Right lobe of liver (tissue), 6 donors: ENCODE measurements at regions not wholly inside any gene's neighbourhood (a gene's known extent, or its start where the extent isn't known, plus 50 kb on each side); places are given as distances from the start of the nearest gene placed in this dataset.
"Not testable (repeated sequence)": the region's sequence is repeated elsewhere in the genome, so short reads cannot be mapped to it uniquely, and the experiment has no call there.

Experiments
- ATAC-seq, 4 donors: fragments of 200-7000 bp; cut with Tn5 transposase; one replicate each; pipeline ENCODE4 v1.9.1; 2020; ENCODE audit warnings: mild to moderate bottlenecking in 4 of 4, moderate library complexity in 4 of 4
- DNase-seq, 3 donors: peaks; one replicate each; pipeline ENCODE4 v3.0.0-alpha.2; 2020
- H3K27ac ChIP-seq, 3 donors: fragments of 200-600 bp; one replicate each; pipeline ENCODE4 v1.8.0; 2022
- H3K27me3 ChIP-seq, 2 donors: fragments of 200-600 bp; one replicate each; pipeline ENCODE4 v1.8.0; 2022
- H3K36me3 ChIP-seq, 4 donors: fragments of 200-600 bp; sonication (generic) in 1 of 4; one replicate each; pipeline versions ENCODE4 v1.5.1 to v1.8.0; 2017 to 2022; ENCODE audit warnings: control low read depth in 1 of 4
- H3K4me1 ChIP-seq, 4 donors: fragments of 200-600 bp; sonication (generic) in 1 of 4; one replicate each; pipeline versions ENCODE4 v1.5.1 to v1.8.0; 2017 to 2022; ENCODE audit warnings: control low read depth in 1 of 4
- H3K4me3 ChIP-seq, 3 donors: fragments of 200-600 bp; one replicate each; pipeline ENCODE4 v1.8.0; 2022
- H3K9me3 ChIP-seq, 4 donors: fragments of 200-600 bp; sonication (generic) in 1 of 4; one replicate each; pipeline versions ENCODE4 v1.5.1 to v1.8.0; 2017 to 2022; ENCODE audit warnings: control low read depth in 1 of 4
- POLR2A ChIP-seq: fragments of 450-650 bp; IDR thresholded peaks from one replicate; pipeline ENCODE4 v1.6.1; 2017; ENCODE audit warnings: antibody characterized with exemption, mild to moderate bottlenecking
- WGBS: methylation state at CpG from one replicate; pipeline ENCODE4 v1.1.6; 2018; ENCODE audit warnings: low coverage, low lambda C conversion rate; ENCODE audit not compliant: insufficient coverage; ENCODE audit errors: missing lambda C conversion rate; 5-methylcytosine and 5-hydroxymethylcytosine counted together
- intact Hi-C, 2 donors: fragments of 100-400 bp; cut with DNase I; formaldehyde crosslinking; loops; one replicate each; pipeline versions ENCODE4 v1.11.2 to v1.14.1; 2022
- TF ChIP-seq, protein P1 (sequence below), 4 donors: fragments of 200-600 bp in 3 of 4; fragments of 450-650 bp in 1 of 4; IDR thresholded peaks; one replicate each; pipeline versions ENCODE4 v1.5.1 to v1.8.0; 2016 to 2022; ENCODE audit warnings: antibody characterized with exemption in 4 of 4, mild to moderate bottlenecking in 2 of 4
- donor health status: DM: no; HTN: yes; CAD: no.
- donor health status: DM: no; HTN: no; CAD: no.
- donor health status: DM: no; HTN: no; CAD: no.
- donor health status: DM: no; HTN: yes; CAD: no.
- donor health status: DM: no; HTN: yes; CAD: no.

DNA sequence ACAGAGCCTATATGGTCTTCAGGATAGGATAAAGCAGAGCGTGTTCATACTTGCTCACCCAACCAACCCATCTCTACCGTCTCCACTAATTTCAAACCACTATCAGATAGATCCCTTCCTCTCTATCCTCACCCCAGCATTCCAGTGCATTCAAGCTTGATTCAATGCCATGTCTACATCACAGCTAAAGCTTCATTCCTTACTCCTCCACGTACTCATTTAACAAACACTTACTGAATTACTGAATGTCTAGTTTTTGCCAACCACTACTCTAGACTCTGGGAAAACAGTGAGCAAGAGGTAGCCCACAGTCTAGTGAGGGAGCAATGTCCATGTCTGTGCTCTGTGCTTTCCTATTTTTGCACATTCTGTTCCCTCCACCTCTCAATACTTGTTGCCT lies 163.5 kb upstream of the MSX2 start:
- H3K36me3 ChIP-seq: no peaks in the 10 kb centered on the region
- TF ChIP-seq POLR2A: no peak
- TF ChIP-seq, protein P1, sequence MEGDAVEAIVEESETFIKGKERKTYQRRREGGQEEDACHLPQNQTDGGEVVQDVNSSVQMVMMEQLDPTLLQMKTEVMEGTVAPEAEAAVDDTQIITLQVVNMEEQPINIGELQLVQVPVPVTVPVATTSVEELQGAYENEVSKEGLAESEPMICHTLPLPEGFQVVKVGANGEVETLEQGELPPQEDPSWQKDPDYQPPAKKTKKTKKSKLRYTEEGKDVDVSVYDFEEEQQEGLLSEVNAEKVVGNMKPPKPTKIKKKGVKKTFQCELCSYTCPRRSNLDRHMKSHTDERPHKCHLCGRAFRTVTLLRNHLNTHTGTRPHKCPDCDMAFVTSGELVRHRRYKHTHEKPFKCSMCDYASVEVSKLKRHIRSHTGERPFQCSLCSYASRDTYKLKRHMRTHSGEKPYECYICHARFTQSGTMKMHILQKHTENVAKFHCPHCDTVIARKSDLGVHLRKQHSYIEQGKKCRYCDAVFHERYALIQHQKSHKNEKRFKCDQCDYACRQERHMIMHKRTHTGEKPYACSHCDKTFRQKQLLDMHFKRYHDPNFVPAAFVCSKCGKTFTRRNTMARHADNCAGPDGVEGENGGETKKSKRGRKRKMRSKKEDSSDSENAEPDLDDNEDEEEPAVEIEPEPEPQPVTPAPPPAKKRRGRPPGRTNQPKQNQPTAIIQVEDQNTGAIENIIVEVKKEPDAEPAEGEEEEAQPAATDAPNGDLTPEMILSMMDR (IDR thresholded peaks at IDR 0.05): no peak
- no peaks in the 10 kb centered on the region for H3K4me1 ChIP-seq
- no peaks in the 10 kb centered on the region for H3K27me3 ChIP-seq
- no peaks in the 10 kb centered on the region for H3K9me3 ChIP-seq
- WGBS: 48% methylated on average over 3 of the region's 3 CpGs
- ATAC-seq: no peak
- intact Hi-C loops: no loop called here
- DNase-seq: no peak
- no peak overlapping the region for H3K4me3 ChIP-seq
- H3K27ac ChIP-seq: no peak overlapping the region

DNA sequence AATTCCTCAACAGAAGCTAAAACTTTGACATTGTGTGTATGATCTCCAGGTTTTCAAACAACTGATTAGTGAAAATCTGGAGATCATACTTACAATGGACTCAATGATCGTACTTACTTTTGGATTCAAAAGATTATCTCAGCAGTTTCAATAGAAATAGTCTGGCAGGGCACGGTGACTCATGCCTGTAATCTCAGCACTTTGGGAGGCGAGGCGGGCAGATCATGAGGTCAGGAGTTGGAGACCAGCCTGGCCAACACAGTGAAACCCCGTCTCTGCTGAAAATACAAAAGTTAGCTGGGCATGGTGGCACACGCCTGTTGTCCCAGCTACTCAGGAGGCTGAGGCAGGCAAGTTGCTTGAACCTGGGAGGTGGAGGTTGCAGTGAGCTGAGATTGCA lies 161.3 kb upstream of the MSX2 start:
- intact Hi-C loops, DNase-seq, H3K4me1 ChIP-seq, ATAC-seq, H3K27me3 ChIP-seq, H3K27ac ChIP-seq, H3K36me3 ChIP-seq, H3K4me3 ChIP-seq, H3K9me3 ChIP-seq: not testable (repeated sequence)
- 51% methylated on average over 6 of the region's 6 CpGs for WGBS

DNA sequence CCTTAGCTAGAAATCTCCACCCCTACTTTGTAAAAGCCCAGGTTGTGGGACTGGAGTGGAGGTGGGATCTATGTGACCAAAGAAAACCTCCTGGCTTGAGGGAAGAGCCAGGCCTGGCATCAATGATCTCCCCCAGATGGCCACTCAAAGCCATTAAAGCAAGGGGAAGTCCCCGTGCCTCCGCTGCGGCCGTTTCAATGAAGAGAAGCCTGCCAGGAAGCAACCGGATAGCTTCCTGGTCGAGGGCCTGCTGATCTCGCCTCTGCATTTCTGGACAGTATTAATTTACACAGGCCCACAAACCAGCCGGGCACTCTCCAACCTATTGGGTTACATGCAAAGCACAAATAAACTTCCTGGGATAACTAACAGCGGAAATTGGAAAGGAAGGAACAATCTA lies 160.5 kb upstream of the MSX2 start:
- no peaks in the 10 kb centered on the region for H3K36me3 ChIP-seq
- WGBS: 36% methylated on average over 8 of the region's 9 CpGs
- H3K27ac ChIP-seq: no peak overlapping the region
- TF ChIP-seq, protein P1 (IDR thresholded peaks at IDR 0.05): no peak
- TF ChIP-seq POLR2A: no peak
- no peak for DNase-seq
- no peaks in the 10 kb centered on the region for H3K9me3 ChIP-seq
- no peak overlapping the region for H3K4me3 ChIP-seq
- ATAC-seq: no peak
- H3K27me3 ChIP-seq: no peaks in the 10 kb centered on the region
- H3K4me1 ChIP-seq: no peaks in the 10 kb centered on the region
- intact Hi-C loops: no loop called here

DNA sequence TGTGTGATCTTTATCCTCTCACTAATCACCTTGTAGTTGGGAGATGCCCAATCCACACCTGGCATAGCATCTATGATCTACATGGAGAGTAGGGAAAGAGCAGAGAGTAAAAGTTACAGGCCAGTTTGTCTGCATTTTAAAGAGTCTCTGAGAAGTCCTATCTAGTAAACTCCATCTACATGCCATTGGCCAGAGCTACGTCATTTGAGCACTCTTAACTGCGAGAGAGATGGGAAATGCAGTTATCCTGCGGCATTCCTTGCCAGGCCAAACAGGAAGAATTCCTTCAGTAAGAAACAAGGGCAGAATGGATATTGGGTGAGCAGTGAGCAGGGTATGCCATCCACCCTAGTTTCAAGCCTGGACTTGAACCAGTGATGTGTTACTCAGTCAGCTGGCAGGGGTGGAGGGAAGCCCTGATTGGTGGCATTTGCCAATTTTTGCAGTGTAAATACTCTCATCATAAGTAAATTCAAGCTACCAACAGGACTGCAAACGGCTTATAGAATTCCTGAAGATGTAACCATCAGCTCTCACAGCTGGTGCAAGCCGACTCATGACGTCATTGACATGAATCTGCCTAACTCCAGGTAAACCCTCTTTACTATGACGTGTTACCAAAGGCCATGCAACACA lies 156.8 kb upstream of the MSX2 start:
- no peaks in the 10 kb centered on the region for H3K9me3 ChIP-seq
- TF ChIP-seq POLR2A: no peak
- TF ChIP-seq, protein P1 (IDR thresholded peaks at IDR 0.05): no peak
- intact Hi-C loops: no loop called here
- H3K4me1 ChIP-seq: no peaks in the 10 kb centered on the region
- no peak overlapping the region for H3K27ac ChIP-seq
- 65% methylated on average over 7 of the region's 7 CpGs for WGBS
- no peaks in the 10 kb centered on the region for H3K27me3 ChIP-seq
- DNase-seq (no peak), ATAC-seq (no peak)
- no peaks in the 10 kb centered on the region for H3K36me3 ChIP-seq
- no peak overlapping the region for H3K4me3 ChIP-seq

DNA sequence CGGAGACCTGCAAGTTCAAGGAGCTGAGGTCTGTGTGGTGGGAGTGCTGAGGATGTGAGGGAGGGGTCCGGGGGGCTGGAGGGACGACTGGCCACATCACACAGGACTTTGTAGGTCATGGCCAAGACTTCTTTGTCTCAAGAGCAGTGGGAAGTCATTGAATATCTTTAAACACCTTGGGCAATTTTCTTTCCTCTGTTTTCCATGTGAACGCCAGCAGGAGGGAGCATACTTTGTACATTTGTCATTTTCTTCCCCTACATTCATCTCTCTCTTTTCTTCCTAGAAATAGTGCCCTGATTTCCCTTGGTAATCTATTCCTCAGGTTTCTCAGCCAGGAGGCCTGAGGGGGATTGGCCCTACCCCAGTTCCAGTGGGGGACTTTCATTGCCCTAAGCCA lies 153.7 kb upstream of the MSX2 start:
- 69% methylated on average over 2 of the region's 4 CpGs for WGBS
- no peak overlapping the region for H3K4me3 ChIP-seq
- intact Hi-C loops: no loop called here
- no peak for TF ChIP-seq POLR2A
- TF ChIP-seq, protein P1 (IDR thresholded peaks at IDR 0.05): no peak
- no peak overlapping the region for H3K27ac ChIP-seq
- H3K4me1 ChIP-seq: no peaks in the 10 kb centered on the region
- H3K36me3 ChIP-seq: no peaks in the 10 kb centered on the region
- no peaks in the 10 kb centered on the region for H3K27me3 ChIP-seq
- DNase-seq (no peak), ATAC-seq (no peak)
- no peaks in the 10 kb centered on the region for H3K9me3 ChIP-seq
